ENCODE measurements at regions not wholly inside any gene's neighbourhood (a gene's known extent, or its start where the extent isn't known, plus 50 kb on each side); places are given as distances from the start of the nearest gene placed in this dataset.

DNA sequence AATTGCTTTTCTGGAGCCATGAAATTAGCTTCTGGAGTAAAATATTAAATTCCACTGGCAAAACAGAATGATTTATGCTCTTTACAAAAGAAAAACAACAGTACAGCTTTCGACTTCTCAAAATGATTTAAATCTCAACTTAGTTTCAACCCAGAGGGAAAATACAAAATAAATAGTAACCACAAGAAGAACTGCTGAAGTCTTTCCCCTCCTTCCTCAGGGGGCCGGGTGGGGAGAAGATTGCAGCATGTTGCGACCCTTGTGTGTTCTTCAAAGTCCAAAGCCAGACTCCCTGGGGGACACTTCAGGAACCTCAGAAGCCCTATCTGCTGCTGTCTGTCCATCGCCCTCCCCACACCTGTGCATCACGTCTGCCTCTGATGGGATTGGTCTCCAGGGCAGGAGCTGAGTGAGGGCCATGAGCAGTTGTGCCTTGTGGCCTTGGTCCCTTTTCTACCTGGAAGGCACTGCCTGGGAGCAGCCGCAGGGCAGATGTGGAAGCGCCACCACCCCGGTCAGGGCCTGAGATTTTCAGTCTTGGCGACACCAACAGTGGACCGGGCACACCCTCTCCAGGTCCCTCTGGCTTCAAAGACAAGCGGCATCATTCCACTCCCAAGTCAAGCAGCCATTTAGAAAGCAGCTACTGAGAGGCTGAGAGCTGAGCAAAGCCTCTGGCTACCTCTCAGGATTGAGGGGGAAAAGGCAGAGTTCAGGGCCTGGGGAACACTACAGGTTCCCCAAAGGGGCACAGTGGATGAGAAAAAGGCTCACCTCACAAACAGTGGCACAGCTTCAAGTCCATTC, 210.1 kb upstream of the RAB6C start:
- ATAC-seq (ENCODE audit: low read depth in 2 of 2), result no peak
- Mint-ChIP-seq H3K27me3 (peaks cover 0 to 17% (median 10%) of the 10 kb centered on the region in 3 donors), H3K9me3 (peaks cover 0 to 26% (median 6%) of the 10 kb centered on the region in 7 donors), H3K4me3 (no peak overlapping the region), H3K4me1 (no peaks in the 10 kb centered on the region), H3K36me3 (no peaks in the 10 kb centered on the region), H3K27ac (no peak overlapping the region)
- DNase-seq, result no peak

DNA sequence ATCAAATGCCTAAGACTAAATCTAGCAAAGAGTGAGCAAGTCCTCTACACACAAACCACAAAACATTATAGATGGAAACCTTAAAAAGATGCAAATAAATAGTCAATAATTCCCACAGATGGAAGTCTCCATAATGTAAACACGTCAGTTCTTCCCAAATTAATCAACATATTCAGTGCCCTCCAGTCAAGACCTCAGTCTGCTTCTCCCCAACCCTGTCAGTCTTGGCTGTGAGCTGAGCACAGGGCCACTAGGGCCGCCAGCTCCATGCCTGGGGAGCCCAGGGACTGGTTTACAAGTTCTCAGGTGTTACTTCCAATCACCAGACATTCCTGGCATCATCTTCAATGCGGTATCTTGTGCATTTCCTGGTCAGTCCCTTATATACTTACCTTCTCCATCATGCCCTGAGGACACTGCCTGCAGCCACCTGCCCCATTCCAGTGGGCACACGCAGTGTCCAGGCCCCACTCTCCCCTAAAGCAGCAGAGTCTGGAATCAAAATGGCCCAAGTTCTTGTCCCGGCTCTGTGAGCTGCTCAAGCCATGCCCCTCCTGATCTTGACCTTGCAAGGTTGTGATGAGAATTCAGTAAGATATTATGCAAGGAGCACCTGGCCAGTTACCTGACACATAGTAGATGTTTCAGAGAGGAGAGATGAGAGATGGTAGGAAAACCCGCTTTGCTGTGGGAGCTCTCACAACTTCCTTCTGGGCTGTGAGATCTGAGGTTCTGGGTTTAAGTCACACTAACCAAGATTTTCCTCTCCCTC, 207.9 kb upstream of the RAB6C start:
- H3K36me3 Mint-ChIP-seq, result no peaks in the 10 kb centered on the region
- H3K4me3 Mint-ChIP-seq, result no peak overlapping the region
- H3K4me1 Mint-ChIP-seq, result no peaks in the 10 kb centered on the region
- H3K27me3 Mint-ChIP-seq, result peaks cover 4 to 17% (median 11%) of the 10 kb centered on the region in 3 donors
- ATAC-seq (ENCODE audit: low read depth in 2 of 2) (no peak), DNase-seq (no peak)
- H3K27ac Mint-ChIP-seq, result no peak overlapping the region
- H3K9me3 Mint-ChIP-seq, result peaks cover 0 to 27% (median 6%) of the 10 kb centered on the region in 7 donors

DNA sequence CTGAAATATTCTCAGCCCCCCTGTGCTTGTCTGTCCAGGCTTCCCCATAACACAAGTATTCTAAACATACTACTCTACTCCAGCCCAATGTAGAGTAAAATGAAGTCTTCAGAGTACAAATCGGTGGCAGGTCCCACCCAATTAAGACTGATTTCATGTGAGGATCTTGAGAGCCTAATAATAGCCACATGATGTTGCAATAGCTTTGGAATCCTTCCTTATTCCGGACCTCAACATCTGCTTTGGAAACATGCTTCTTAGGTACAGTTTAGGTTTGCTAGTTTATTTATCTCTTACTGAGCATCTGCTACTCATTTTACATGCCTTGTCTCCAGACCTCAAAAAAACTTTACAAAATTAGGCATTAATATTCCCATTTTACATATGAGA, 207.3 kb upstream of the RAB6C start:
- Mint-ChIP-seq H3K9me3 (peaks cover 0 to 27% (median 6%) of the 10 kb centered on the region in 7 donors), H3K27me3 (peaks cover 6 to 12% (median 7%) of the 10 kb centered on the region in 3 donors), H3K4me1 (no peaks in the 10 kb centered on the region), H3K4me3 (no peak overlapping the region), H3K36me3 (no peaks in the 10 kb centered on the region), H3K27ac (no peak overlapping the region)
- ATAC-seq (ENCODE audit: low read depth in 2 of 2), result no peak
- no peak for DNase-seq

DNA sequence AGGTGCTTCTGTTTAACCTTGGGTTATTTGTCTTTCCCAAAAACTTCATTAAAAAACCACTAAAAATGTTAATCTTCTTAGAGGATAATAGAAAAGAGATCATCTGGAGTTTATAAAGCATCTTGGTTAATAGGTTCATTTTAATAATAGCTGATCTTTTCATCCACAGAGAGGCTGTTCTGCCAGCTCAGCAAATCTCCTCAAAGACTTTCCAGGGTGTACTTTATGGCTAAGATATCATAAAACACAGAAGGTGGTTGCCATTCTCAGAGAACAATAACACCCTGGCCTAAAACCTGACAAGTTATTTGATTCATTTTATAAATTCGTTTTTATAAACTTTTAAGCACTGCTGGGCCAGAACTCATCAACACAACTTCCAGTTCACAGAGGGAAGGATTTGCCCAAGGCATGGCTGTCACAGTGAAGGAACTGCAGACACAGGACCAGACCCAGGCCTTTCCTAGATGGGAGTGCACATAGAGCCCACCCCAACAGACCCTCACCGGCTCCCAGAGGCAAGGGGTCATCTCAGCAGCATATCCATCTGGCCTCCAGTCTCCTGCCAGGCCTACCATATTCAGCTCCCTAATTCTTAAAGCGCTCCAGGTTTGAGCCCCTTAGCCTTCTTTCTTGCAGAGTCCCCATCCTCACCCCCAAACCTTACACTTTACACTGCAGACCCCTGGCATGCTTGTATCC, 203.4 kb upstream of the RAB6C start:
- Mint-ChIP-seq H3K4me3 (peak overlapping the region in 1 of 8 donors; percentile 18), H3K27ac (no peak overlapping the region), H3K4me1 (no peaks in the 10 kb centered on the region), H3K27me3 (peaks cover 6 to 23% (median 17%) of the 10 kb centered on the region in 3 donors), H3K9me3 (peaks cover 0 to 27% (median 6%) of the 10 kb centered on the region in 7 donors), H3K36me3 (no peaks in the 10 kb centered on the region)
- ATAC-seq (ENCODE audit: low read depth in 2 of 2), result no peak
- no peak for DNase-seq

DNA sequence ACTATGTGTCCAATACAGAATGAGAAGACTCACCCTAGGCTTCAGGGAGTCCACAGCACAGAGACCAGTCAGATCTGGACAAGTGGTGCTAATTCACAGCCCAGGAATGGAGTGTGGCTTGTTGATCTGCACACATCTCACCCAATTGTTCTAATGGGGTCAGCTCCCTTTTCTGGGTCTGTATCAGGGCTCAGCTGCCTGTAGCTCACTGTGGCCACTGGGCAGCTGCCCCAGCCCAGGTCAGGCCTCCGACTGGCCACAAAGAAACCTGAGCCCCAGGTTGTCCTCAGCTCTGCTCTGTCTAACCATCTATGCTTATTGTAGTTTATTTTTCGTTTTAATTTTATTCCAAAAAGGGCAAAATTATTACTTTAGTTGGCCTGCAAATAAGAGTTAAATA, 202.3 kb upstream of the RAB6C start:
- DNase-seq (no peak), ATAC-seq (ENCODE audit: low read depth in 2 of 2) (no peak)
- H3K9me3 Mint-ChIP-seq, result peaks cover 0 to 24% (median 6%) of the 10 kb centered on the region in 7 donors
- H3K4me3 Mint-ChIP-seq, result no peak overlapping the region
- H3K36me3 Mint-ChIP-seq, result no peaks in the 10 kb centered on the region
- H3K4me1 Mint-ChIP-seq, result no peaks in the 10 kb centered on the region
- no peak overlapping the region for H3K27ac Mint-ChIP-seq
- peaks cover 7 to 33% (median 27%) of the 10 kb centered on the region in 3 donors for H3K27me3 Mint-ChIP-seq

DNA sequence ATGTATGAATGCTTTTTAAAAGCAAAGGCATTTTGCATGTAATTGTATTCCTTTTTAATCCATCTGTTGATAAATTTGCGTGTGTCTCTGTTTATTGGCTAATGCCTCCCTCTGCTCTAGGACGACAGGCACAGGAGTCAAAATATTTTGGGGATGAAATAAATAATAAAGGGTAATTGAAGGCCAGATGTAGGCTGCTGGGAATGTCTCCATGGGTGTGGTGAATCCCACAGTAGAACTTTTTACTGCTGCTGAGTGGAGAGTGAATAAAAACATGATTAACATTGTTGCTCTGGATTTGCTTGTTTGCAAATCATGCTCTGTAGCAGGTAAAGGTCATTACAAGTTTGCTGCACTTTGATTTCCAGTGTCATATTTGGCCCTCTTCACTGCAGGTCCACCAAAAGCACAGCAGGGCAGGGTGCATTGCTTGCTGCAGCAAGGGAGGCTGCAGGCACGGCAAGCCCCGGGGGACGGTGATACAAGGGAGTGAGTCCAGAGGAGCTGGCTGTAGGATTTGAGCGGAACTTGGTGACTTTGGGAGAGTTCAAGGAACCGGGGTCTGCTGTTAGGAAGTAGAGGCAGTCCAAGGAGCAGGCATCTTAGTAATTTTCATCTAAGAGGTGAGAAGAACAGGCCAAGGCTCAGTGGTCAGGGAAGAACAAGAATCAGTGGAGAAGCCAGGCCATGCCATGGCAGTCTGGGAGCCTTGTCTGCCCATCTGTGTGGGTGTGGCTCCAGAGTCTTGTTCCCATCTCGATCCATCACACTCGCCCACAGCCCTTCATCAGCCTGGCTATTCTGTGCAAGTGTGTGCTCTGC, 201.5 kb upstream of the RAB6C start:
- H3K27me3 Mint-ChIP-seq, result peaks cover 5 to 35% (median 27%) of the 10 kb centered on the region in 3 donors
- no peaks in the 10 kb centered on the region for H3K4me1 Mint-ChIP-seq
- no peak overlapping the region for H3K4me3 Mint-ChIP-seq
- peaks cover 0 to 16% (median 2%) of the 10 kb centered on the region in 7 donors for H3K9me3 Mint-ChIP-seq
- no peaks in the 10 kb centered on the region for H3K36me3 Mint-ChIP-seq
- no peak overlapping the region for H3K27ac Mint-ChIP-seq
- ATAC-seq (ENCODE audit: low read depth in 2 of 2) (no peak), DNase-seq (no peak)

DNA sequence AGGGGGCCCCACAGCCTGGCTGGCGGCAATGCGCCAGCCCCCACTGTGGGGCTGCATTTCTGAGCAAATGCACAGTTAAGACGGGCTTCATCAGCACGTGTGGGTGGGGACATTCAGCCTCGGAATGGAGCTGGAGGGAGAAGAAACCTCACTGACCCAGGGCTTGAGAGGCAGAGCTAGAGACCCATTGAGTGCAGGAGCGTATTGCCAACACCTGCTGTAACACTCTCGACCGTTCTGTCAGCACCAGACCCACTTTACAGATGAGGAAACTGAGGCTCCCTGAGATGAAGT, 200.9 kb upstream of the RAB6C start:
- no peaks in the 10 kb centered on the region for H3K4me1 Mint-ChIP-seq
- peaks cover 5 to 35% (median 27%) of the 10 kb centered on the region in 3 donors for H3K27me3 Mint-ChIP-seq
- no peak overlapping the region for H3K4me3 Mint-ChIP-seq
- H3K9me3 Mint-ChIP-seq, result peaks cover 0 to 10% (median 0%) of the 10 kb centered on the region in 7 donors
- H3K36me3 Mint-ChIP-seq, result no peaks in the 10 kb centered on the region
- H3K27ac Mint-ChIP-seq, result no peak overlapping the region
- no peak for ATAC-seq (ENCODE audit: low read depth in 2 of 2)
- no peak for DNase-seq

DNA sequence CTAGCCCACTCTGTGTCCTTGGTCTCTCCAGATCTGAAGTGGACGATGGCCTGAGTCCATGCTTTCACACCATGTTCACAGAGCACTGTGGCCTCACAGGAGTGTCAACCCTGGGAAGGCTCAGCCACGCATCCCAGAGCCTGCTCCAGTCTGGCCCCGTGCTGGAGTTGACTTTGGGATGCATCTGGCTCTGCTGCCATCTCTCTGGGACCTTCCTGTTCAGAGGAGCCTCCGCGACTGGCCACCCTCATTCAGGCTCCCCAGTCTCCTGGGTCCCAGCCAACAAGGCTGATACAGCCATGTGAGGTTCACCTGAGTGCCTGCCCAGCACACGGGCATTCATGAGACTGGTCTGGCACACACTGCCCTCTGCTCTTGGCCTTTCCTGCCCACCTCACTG, 199.7 kb upstream of the RAB6C start:
- H3K36me3 Mint-ChIP-seq, result no peaks in the 10 kb centered on the region
- peaks cover 5 to 35% (median 27%) of the 10 kb centered on the region in 3 donors for H3K27me3 Mint-ChIP-seq
- no peak overlapping the region for H3K4me3 Mint-ChIP-seq
- no peak for DNase-seq
- H3K9me3 Mint-ChIP-seq, result no peaks in the 10 kb centered on the region
- H3K4me1 Mint-ChIP-seq, result no peaks in the 10 kb centered on the region
- H3K27ac Mint-ChIP-seq, result no peak overlapping the region
- no peak for ATAC-seq (ENCODE audit: low read depth in 2 of 2)

DNA sequence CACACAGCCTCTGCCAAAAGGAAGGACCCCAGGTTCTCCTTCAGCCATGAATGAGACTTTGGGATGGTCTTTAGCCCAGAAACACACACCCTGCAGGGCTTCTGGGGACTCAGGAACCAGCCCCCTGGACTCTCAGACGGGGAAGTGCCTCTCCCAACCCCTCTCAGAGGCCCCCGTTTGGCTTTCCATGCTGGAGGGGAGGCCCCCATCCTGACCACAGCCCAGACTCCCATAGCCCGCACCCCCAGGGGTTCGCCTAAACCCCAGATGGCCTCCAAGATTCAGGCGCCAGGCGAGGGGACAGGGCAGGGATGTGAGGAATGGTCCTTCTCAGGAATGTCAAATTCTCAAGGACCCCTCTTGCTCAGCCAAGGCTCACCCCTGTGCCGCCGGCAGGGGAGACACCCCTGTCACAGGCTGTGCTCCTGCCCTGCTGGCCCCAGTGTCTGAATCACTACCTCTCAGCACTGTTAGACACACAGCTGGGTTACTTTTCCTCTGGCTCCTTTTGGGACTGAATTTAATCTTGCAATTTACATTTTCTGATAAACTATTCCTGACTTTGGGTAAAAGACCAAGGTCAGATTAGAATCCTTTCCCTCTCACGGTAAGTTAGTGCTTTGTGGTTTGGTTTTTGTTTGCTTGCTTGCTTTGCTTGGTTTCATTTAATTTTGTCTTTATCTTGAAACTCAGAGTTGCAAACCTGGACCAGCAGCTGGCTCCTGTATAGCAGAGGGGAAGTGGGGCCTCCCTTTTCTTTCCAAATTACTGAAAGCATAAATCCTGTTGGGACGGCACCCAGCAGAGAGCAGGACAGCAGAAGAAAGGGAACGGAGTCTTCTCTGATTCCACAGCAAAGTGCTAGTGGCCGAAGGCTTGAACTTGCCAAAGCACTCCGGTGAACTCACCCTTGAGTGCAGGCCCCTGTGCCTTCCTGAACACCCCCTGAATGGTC, 198.9 kb upstream of the RAB6C start:
- Mint-ChIP-seq H3K4me3 (no peak overlapping the region), H3K4me1 (no peaks in the 10 kb centered on the region), H3K9me3 (no peaks in the 10 kb centered on the region), H3K27me3 (peaks cover 5 to 35% (median 27%) of the 10 kb centered on the region in 3 donors), H3K36me3 (no peaks in the 10 kb centered on the region), H3K27ac (no peak overlapping the region)
- DNase-seq, result no peak
- ATAC-seq (ENCODE audit: low read depth in 2 of 2), result no peak

DNA sequence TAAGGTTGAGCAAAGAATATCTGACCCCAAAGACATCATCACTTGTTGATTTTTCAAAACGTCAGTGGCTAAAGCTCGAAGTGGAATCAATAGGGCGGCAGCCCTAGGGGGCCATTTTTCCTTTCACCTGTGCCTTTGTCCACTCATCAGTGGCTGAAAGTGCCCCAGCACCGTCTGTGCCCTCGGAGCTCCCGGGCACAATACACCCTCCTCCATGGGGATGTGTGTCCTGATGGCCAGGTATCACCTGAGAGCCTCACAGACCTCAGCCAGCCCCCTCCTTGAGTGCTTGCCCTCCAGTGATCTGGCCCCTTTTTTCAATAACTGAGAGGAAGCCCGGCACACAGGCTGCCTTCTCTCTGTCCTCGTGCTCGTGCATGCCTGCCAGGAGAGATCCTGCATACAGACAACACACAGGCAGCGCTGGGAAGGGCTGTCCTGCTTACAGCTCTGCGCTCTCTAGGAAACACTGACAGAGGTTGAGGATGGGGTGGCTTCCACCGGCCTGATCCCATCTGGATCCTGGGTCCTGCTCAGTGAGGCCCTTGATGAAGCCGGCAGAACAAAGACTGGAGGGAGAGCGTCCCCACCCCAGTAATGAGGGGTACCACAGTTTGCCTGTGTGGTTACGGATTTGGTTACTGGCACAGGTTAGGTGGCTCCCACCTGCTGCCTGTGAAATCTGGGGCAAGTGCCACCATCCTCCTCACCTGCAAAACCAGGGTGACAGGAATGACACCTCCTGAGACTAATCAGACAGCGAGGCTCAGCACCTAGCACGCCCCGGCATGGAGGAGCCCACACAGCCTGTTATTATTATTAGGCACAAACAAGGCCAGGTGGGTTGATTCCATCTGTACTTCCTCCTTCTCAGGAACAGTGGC, 197.5 kb upstream of the RAB6C start:
- no peak overlapping the region for H3K27ac Mint-ChIP-seq
- no peak for ATAC-seq (ENCODE audit: low read depth in 2 of 2)

DNA sequence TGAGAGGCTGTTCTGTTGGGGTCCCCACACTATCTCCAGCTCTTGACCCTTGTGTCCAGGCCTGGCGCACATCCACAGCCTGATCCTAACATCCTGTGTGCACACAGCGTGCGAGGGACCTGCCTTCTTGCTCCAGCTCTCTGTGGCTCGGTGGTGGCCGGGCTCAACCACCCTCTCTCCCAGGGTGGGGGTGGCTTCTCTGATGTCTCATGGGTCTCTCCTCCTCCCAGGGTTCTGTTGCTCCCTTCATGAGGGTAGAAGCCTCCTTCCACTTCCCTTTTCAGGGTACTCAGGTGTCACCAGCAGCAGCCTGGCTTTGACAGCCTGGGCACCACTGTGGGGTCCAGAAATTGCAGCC, 196.9 kb upstream of the RAB6C start:
- peaks cover 0 to 4% (median 0%) of the 10 kb centered on the region in 7 donors for H3K9me3 Mint-ChIP-seq
- no peak for ATAC-seq (ENCODE audit: low read depth in 2 of 2)

More for the DNA sequence above, 197.5 kb upstream of the RAB6C start:
- no peak for DNase-seq
- Mint-ChIP-seq H3K36me3 (no peaks in the 10 kb centered on the region), H3K4me3 (no peak overlapping the region), H3K4me1 (no peaks in the 10 kb centered on the region), H3K9me3 (no peaks in the 10 kb centered on the region), H3K27me3 (peaks cover 5 to 29% (median 21%) of the 10 kb centered on the region in 3 donors)

More for the DNA sequence above, 196.9 kb upstream of the RAB6C start:
- H3K27me3 Mint-ChIP-seq, result peaks cover 5 to 29% (median 21%) of the 10 kb centered on the region in 3 donors
- no peaks in the 10 kb centered on the region for H3K4me1 Mint-ChIP-seq
- no peak for DNase-seq
- no peak overlapping the region for H3K27ac Mint-ChIP-seq
- no peak overlapping the region for H3K4me3 Mint-ChIP-seq
- H3K36me3 Mint-ChIP-seq, result no peaks in the 10 kb centered on the region
